ENCODE measurements at regions not wholly inside any gene's neighbourhood (a gene's known extent, or its start where the extent isn't known, plus 50 kb on each side); places are given as distances from the start of the nearest gene placed in this dataset.

GRCh38 chrX:9182041-9182440 lies 148.1 kb upstream of the FAM9B start:
- Histone ChIP-seq H3K9me3 (ENCODE audit: control insufficient read depth in 2 of 2, insufficient read depth in 1 of 2, low read depth in 1 of 2, low read length in 1 of 2) (no peaks in the 10 kb centered on the region), H3K27me3 (ENCODE audit: control insufficient read depth in 1 of 2, insufficient read depth in 2 of 2, low read length in 2 of 2) (no peaks in the 10 kb centered on the region), H3K36me3 (ENCODE audit: control insufficient read depth in 2 of 2, insufficient read depth in 2 of 2, low read length in 1 of 2) (no peaks in the 10 kb centered on the region), H3K4me3 (ENCODE audit: low read depth in 1 of 2, low read length in 2 of 2) (no peak overlapping the region), H3K27ac (ENCODE audit: low read depth in 2 of 2, low read length in 1 of 2) (no peak overlapping the region), H3K4me1 (ENCODE audit: control insufficient read depth in 2 of 2, insufficient read depth in 2 of 2, low read length in 1 of 2) (no peaks in the 10 kb centered on the region)
- 77 to 86% methylated on average over 3 of the region's 3 CpGs for WGBS, 2 donors

GRCh38 chrX:9183481-9183880 lies 149.6 kb upstream of the FAM9B start:
- H3K36me3 ChIP-seq (ENCODE audit: control insufficient read depth in 2 of 2, insufficient read depth in 2 of 2, low read length in 1 of 2) = no peaks in the 10 kb centered on the region
- H3K27ac ChIP-seq (ENCODE audit: low read depth in 2 of 2, low read length in 1 of 2) = no peak overlapping the region
- H3K27me3 ChIP-seq (ENCODE audit: control insufficient read depth in 1 of 2, insufficient read depth in 2 of 2, low read length in 2 of 2) = no peaks in the 10 kb centered on the region
- H3K4me1 ChIP-seq (ENCODE audit: control insufficient read depth in 2 of 2, insufficient read depth in 2 of 2, low read length in 1 of 2) = no peaks in the 10 kb centered on the region
- H3K4me3 ChIP-seq (ENCODE audit: low read depth in 1 of 2, low read length in 2 of 2) = no peak overlapping the region
- no peaks in the 10 kb centered on the region for H3K9me3 ChIP-seq (ENCODE audit: control insufficient read depth in 2 of 2, insufficient read depth in 1 of 2, low read depth in 1 of 2, low read length in 1 of 2)
- 84 to 86% methylated on average over 2 of the region's 2 CpGs for WGBS, 2 donors

GRCh38 chrX:9184211-9184610 lies 150.3 kb upstream of the FAM9B start:
- WGBS, 2 donors = 60 to 61% methylated on average over 4 of the region's 4 CpGs
- H3K4me1 ChIP-seq (ENCODE audit: control insufficient read depth in 2 of 2, insufficient read depth in 2 of 2, low read length in 1 of 2) = no peaks in the 10 kb centered on the region
- H3K9me3 ChIP-seq (ENCODE audit: control insufficient read depth in 2 of 2, insufficient read depth in 1 of 2, low read depth in 1 of 2, low read length in 1 of 2) = no peaks in the 10 kb centered on the region
- H3K36me3 ChIP-seq (ENCODE audit: control insufficient read depth in 2 of 2, insufficient read depth in 2 of 2, low read length in 1 of 2) = no peaks in the 10 kb centered on the region
- no peak overlapping the region for H3K27ac ChIP-seq (ENCODE audit: low read depth in 2 of 2, low read length in 1 of 2)
- no peak overlapping the region for H3K4me3 ChIP-seq (ENCODE audit: low read depth in 1 of 2, low read length in 2 of 2)
- H3K27me3 ChIP-seq (ENCODE audit: control insufficient read depth in 1 of 2, insufficient read depth in 2 of 2, low read length in 2 of 2) = peaks cover 0 to 3% of the 10 kb centered on the region in 2 donors

GRCh38 chrX:9188117-9188516 lies 154.2 kb upstream of the FAM9B start:
- WGBS, 2 donors = 64 to 81% methylated on average over 3 of the region's 3 CpGs
- Histone ChIP-seq H3K27ac (ENCODE audit: low read depth in 2 of 2, low read length in 1 of 2) (no peak overlapping the region), H3K4me1 (ENCODE audit: control insufficient read depth in 2 of 2, insufficient read depth in 2 of 2, low read length in 1 of 2) (no peaks in the 10 kb centered on the region), H3K27me3 (ENCODE audit: control insufficient read depth in 1 of 2, insufficient read depth in 2 of 2, low read length in 2 of 2) (peaks cover 0 to 3% of the 10 kb centered on the region in 2 donors), H3K36me3 (ENCODE audit: control insufficient read depth in 2 of 2, insufficient read depth in 2 of 2, low read length in 1 of 2) (no peaks in the 10 kb centered on the region), H3K4me3 (ENCODE audit: low read depth in 1 of 2, low read length in 2 of 2) (no peak overlapping the region), H3K9me3 (ENCODE audit: control insufficient read depth in 2 of 2, insufficient read depth in 1 of 2, low read depth in 1 of 2, low read length in 1 of 2) (no peaks in the 10 kb centered on the region)

GRCh38 chrX:9189286-9189685 lies 155.4 kb upstream of the FAM9B start:
- WGBS, 2 donors = 42 to 75% methylated on average over 9 of the region's 9 CpGs
- Histone ChIP-seq H3K36me3 (ENCODE audit: control insufficient read depth in 2 of 2, insufficient read depth in 2 of 2, low read length in 1 of 2) (no peaks in the 10 kb centered on the region), H3K4me1 (ENCODE audit: control insufficient read depth in 2 of 2, insufficient read depth in 2 of 2, low read length in 1 of 2) (no peaks in the 10 kb centered on the region), H3K9me3 (ENCODE audit: control insufficient read depth in 2 of 2, insufficient read depth in 1 of 2, low read depth in 1 of 2, low read length in 1 of 2) (no peaks in the 10 kb centered on the region), H3K4me3 (ENCODE audit: low read depth in 1 of 2, low read length in 2 of 2) (no peak overlapping the region), H3K27me3 (ENCODE audit: control insufficient read depth in 1 of 2, insufficient read depth in 2 of 2, low read length in 2 of 2) (peaks cover 0 to 3% of the 10 kb centered on the region in 2 donors), H3K27ac (ENCODE audit: low read depth in 2 of 2, low read length in 1 of 2) (no peak overlapping the region)

- 86 to 94% methylated on average over 5 of the region's 5 CpGs for WGBS, 2 donors
- no peaks in the 10 kb centered on the region for H3K4me1 ChIP-seq (ENCODE audit: control insufficient read depth in 2 of 2, insufficient read depth in 2 of 2, low read length in 1 of 2)
- H3K9me3 ChIP-seq (ENCODE audit: control insufficient read depth in 2 of 2, insufficient read depth in 1 of 2, low read depth in 1 of 2, low read length in 1 of 2) = no peaks in the 10 kb centered on the region
- no peak overlapping the region for H3K27ac ChIP-seq (ENCODE audit: low read depth in 2 of 2, low read length in 1 of 2)
- H3K4me3 ChIP-seq (ENCODE audit: low read depth in 1 of 2, low read length in 2 of 2) = no peak overlapping the region
- H3K27me3 ChIP-seq (ENCODE audit: control insufficient read depth in 1 of 2, insufficient read depth in 2 of 2, low read length in 2 of 2) = peaks cover 0 to 3% of the 10 kb centered on the region in 2 donors
- H3K36me3 ChIP-seq (ENCODE audit: control insufficient read depth in 2 of 2, insufficient read depth in 2 of 2, low read length in 1 of 2) = no peaks in the 10 kb centered on the region
Measured at GRCh38 chrX:9191392-9191791, 157.5 kb upstream of the FAM9B start.

GRCh38 chrX:9195199-9195880 lies 161.4 kb upstream of the FAM9B start:
- H3K36me3 ChIP-seq (ENCODE audit: control insufficient read depth in 2 of 2, insufficient read depth in 2 of 2, low read length in 1 of 2) = no peaks in the 10 kb centered on the region
- H3K27me3 ChIP-seq (ENCODE audit: control insufficient read depth in 1 of 2, insufficient read depth in 2 of 2, low read length in 2 of 2) = no peaks in the 10 kb centered on the region
- H3K27ac ChIP-seq (ENCODE audit: low read depth in 2 of 2, low read length in 1 of 2) = no peak overlapping the region
- WGBS, 2 donors = 34 to 56% methylated on average over 4 of the region's 4 CpGs
- no peaks in the 10 kb centered on the region for H3K9me3 ChIP-seq (ENCODE audit: control insufficient read depth in 2 of 2, insufficient read depth in 1 of 2, low read depth in 1 of 2, low read length in 1 of 2)
- no peaks in the 10 kb centered on the region for H3K4me1 ChIP-seq (ENCODE audit: control insufficient read depth in 2 of 2, insufficient read depth in 2 of 2, low read length in 1 of 2)
- no peak overlapping the region for H3K4me3 ChIP-seq (ENCODE audit: low read depth in 1 of 2, low read length in 2 of 2)

- Histone ChIP-seq H3K27ac (ENCODE audit: low read depth in 2 of 2, low read length in 1 of 2) (no peak overlapping the region), H3K4me1 (ENCODE audit: control insufficient read depth in 2 of 2, insufficient read depth in 2 of 2, low read length in 1 of 2) (no peaks in the 10 kb centered on the region), H3K4me3 (ENCODE audit: low read depth in 1 of 2, low read length in 2 of 2) (no peak overlapping the region), H3K9me3 (ENCODE audit: control insufficient read depth in 2 of 2, insufficient read depth in 1 of 2, low read depth in 1 of 2, low read length in 1 of 2) (no peaks in the 10 kb centered on the region), H3K27me3 (ENCODE audit: control insufficient read depth in 1 of 2, insufficient read depth in 2 of 2, low read length in 2 of 2) (no peaks in the 10 kb centered on the region), H3K36me3 (ENCODE audit: control insufficient read depth in 2 of 2, insufficient read depth in 2 of 2, low read length in 1 of 2) (no peaks in the 10 kb centered on the region)
- WGBS, 2 donors = 50 to 56% methylated on average over 6 of the region's 6 CpGs
Measured at GRCh38 chrX:9196961-9197640, 163.2 kb upstream of the FAM9B start.

- H3K4me1 ChIP-seq (ENCODE audit: control insufficient read depth in 2 of 2, insufficient read depth in 2 of 2, low read length in 1 of 2) = no peaks in the 10 kb centered on the region
- no peak overlapping the region for H3K4me3 ChIP-seq (ENCODE audit: low read depth in 1 of 2, low read length in 2 of 2)
- H3K36me3 ChIP-seq (ENCODE audit: control insufficient read depth in 2 of 2, insufficient read depth in 2 of 2, low read length in 1 of 2) = no peaks in the 10 kb centered on the region
- H3K9me3 ChIP-seq (ENCODE audit: control insufficient read depth in 2 of 2, insufficient read depth in 1 of 2, low read depth in 1 of 2, low read length in 1 of 2) = no peaks in the 10 kb centered on the region
- no peaks in the 10 kb centered on the region for H3K27me3 ChIP-seq (ENCODE audit: control insufficient read depth in 1 of 2, insufficient read depth in 2 of 2, low read length in 2 of 2)
- H3K27ac ChIP-seq (ENCODE audit: low read depth in 2 of 2, low read length in 1 of 2) = no peak overlapping the region
- WGBS, 2 donors = 59 to 60% methylated on average over 4 of the region's 4 CpGs
Measured at GRCh38 chrX:9204560-9204959, 170.6 kb upstream of the FAM9B start.
